GM21723 (cell line): ENCODE measurements at regions not wholly inside any gene's neighbourhood (a gene's known extent, or its start where the extent isn't known, plus 50 kb on each side); places are given as distances from the start of the nearest gene placed in this dataset.

Experiments used
- ATAC-seq: cut with Tn5 transposase; IDR thresholded peaks from one replicate; pipeline ENCODE4 v1.9.1; 2021; ENCODE audit warnings: mild to moderate bottlenecking, moderate library complexity; ENCODE audit not compliant: unreplicated experiment

- peak; percentile 100 for ATAC-seq
Observed at GRCh38 chr6:98777762-98778161, 56.6 kb upstream of the POU3F2 start.

GRCh38 chr6:98779618-98780017, 54.8 kb upstream of the POU3F2 start:
- no peak for ATAC-seq

- ATAC-seq: no peak
Observed at GRCh38 chr6:98782772-98783171, 51.6 kb upstream of the POU3F2 start.

GRCh38 chr6:98783578-98783977, 50.8 kb upstream of the POU3F2 start:
- ATAC-seq: no peak
